K562 (cell line): ENCODE measurements at regions not wholly inside any gene's neighbourhood (a gene's known extent, or its start where the extent isn't known, plus 50 kb on each side); places are given as distances from the start of the nearest gene placed in this dataset.

Experiments
- CEBPB ChIP-seq: fragments of 450-650 bp; IDR thresholded peaks from 2 replicates; pipeline ENCODE4 v1.6.1; 2016; ENCODE audit warnings: missing genetic modification characterization, missing compliant biosample characterization
- CHD1 ChIP-seq: fragments of 200-600 bp; sonication (generic); IDR thresholded peaks from one replicate; pipeline ENCODE4 v1.6.1; 2012; ENCODE audit warnings: mild to moderate bottlenecking, moderate library complexity, low read length, inconsistent platforms
- EP300 ChIP-seq: IDR thresholded peaks from 2 replicates; pipeline ENCODE4 v1.6.1; 2012; ENCODE audit warnings: low read length, improper control_type of control experiment
- JUNB ChIP-seq: fragments of 450-650 bp; formaldehyde crosslinking; conservative IDR thresholded peaks from 2 replicates; pipeline ENCODE4 v1.4.0; 2020; ENCODE audit warnings: mild to moderate bottlenecking
- KDM1A ChIP-seq, 2 experiments: fragments of 450-650 bp; IDR thresholded peaks; 2 replicates each; pipeline ENCODE4 v1.6.1; 2016; ENCODE audit warnings: mild to moderate bottlenecking in 2 of 2
- POLR2A ChIP-seq: fragments of 450-650 bp; conservative IDR thresholded peaks from 2 replicates; pipeline ENCODE4 v1.6.1; 2016
- RAD21 ChIP-seq, 2 experiments: fragments of 250-450 bp in 1 of 2; fragments of 450-650 bp in 1 of 2; sonication (Bioruptor Pico) in 1 of 2; formaldehyde crosslinking in 1 of 2; IDR thresholded peaks in 1 of 2; conservative IDR thresholded peaks in 1 of 2; 2 replicates each; pipeline versions ENCODE4 v1.4.0 to v1.8.0; 2020 to 2022; ENCODE audit warnings: mild to moderate bottlenecking in 2 of 2, moderate library complexity in 1 of 2
- REST ChIP-seq, 2 experiments: fragments of 450-650 bp; formaldehyde crosslinking in 1 of 2; IDR thresholded peaks; 2 replicates each; pipeline versions ENCODE4 v1.4.0 to v1.6.1; 2014 to 2020; ENCODE audit warnings: mild to moderate bottlenecking in 2 of 2, borderline replicate concordance in 1 of 2, low read depth in 1 of 2
- TBL1XR1 ChIP-seq, 2 experiments: IDR thresholded peaks; 2 replicates each; pipeline ENCODE4 v1.6.1; 2012; ENCODE audit warnings: improper control_type of control experiment in 2 of 2, low read length in 2 of 2, mild to moderate bottlenecking in 1 of 2
- ZFPM2 ChIP-seq: fragments of 250-450 bp; sonication (Bioruptor Pico); IDR thresholded peaks from 2 replicates; pipeline ENCODE4 v1.5.1; 2022; ENCODE audit warnings: mild to moderate bottlenecking
- TF ChIP-seq, protein P1 (sequence below): sonication (generic); formaldehyde crosslinking; IDR thresholded peaks from 2 replicates; pipeline ENCODE4 v1.8.1; 2023; ENCODE audit warnings: mild to moderate bottlenecking, missing genetic modification reagents
- TF ChIP-seq, protein P2 (sequence below): fragments of 450-650 bp; IDR thresholded peaks from 2 replicates; pipeline ENCODE4 v1.6.1; 2018; ENCODE audit not compliant: partially characterized antibody
- TF ChIP-seq, protein P3 (sequence below): sonication (generic); formaldehyde crosslinking; IDR thresholded peaks from 2 replicates; pipeline ENCODE4 v1.8.1; 2022; ENCODE audit warnings: missing genetic modification reagents
- TF ChIP-seq, protein P4 (sequence below), 3 experiments: IDR thresholded peaks in 2 of 3; conservative IDR thresholded peaks in 1 of 3; 2 replicates each; pipeline ENCODE4 v1.5.1; 2011 to 2012; ENCODE audit warnings: low read length in 3 of 3, mild to moderate bottlenecking in 3 of 3, control low read depth in 2 of 3, improper control_type of control experiment in 1 of 3, inconsistent platforms in 1 of 3, low read depth in 1 of 3, mixed read lengths in 1 of 3, moderate library complexity in 1 of 3; ENCODE audit not compliant: insufficient read depth in 2 of 3

GRCh38 chr13:50123515-50123861 lies 108.2 kb downstream of the KCNRG start:
- no peak for TF ChIP-seq REST (IDR thresholded peaks at IDR 0.05; ENCODE audit: borderline replicate concordance)
- no peak for TF ChIP-seq REST (CRISPR knock-in tag; IDR thresholded peaks at IDR 0.05; ENCODE audit: low read depth)
- TF ChIP-seq, protein P1, sequence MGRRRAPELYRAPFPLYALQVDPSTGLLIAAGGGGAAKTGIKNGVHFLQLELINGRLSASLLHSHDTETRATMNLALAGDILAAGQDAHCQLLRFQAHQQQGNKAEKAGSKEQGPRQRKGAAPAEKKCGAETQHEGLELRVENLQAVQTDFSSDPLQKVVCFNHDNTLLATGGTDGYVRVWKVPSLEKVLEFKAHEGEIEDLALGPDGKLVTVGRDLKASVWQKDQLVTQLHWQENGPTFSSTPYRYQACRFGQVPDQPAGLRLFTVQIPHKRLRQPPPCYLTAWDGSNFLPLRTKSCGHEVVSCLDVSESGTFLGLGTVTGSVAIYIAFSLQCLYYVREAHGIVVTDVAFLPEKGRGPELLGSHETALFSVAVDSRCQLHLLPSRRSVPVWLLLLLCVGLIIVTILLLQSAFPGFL (CRISPR knock-in tag) = no peak
- no peak for TF ChIP-seq ZFPM2
- TF ChIP-seq CEBPB (tag) = no peak
- no peak for TF ChIP-seq POLR2A
- TF ChIP-seq, protein P2, sequence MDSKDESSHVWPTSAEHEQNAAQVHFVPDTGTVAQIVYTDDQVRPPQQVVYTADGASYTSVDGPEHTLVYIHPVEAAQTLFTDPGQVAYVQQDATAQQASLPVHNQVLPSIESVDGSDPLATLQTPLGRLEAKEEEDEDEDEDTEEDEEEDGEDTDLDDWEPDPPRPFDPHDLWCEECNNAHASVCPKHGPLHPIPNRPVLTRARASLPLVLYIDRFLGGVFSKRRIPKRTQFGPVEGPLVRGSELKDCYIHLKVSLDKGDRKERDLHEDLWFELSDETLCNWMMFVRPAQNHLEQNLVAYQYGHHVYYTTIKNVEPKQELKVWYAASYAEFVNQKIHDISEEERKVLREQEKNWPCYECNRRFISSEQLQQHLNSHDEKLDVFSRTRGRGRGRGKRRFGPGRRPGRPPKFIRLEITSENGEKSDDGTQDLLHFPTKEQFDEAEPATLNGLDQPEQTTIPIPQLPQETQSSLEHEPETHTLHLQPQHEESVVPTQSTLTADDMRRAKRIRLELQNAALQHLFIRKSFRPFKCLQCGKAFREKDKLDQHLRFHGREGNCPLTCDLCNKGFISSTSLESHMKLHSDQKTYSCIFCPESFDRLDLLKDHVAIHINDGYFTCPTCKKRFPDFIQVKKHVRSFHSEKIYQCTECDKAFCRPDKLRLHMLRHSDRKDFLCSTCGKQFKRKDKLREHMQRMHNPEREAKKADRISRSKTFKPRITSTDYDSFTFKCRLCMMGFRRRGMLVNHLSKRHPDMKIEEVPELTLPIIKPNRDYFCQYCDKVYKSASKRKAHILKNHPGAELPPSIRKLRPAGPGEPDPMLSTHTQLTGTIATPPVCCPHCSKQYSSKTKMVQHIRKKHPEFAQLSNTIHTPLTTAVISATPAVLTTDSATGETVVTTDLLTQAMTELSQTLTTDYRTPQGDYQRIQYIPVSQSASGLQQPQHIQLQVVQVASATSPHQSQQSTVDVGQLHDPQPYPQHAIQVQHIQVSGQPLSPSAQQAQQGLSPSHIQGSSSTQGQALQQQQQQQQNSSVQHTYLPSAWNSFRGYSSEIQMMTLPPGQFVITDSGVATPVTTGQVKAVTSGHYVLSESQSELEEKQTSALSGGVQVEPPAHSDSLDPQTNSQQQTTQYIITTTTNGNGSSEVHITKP = no peak
- TF ChIP-seq, protein P3, sequence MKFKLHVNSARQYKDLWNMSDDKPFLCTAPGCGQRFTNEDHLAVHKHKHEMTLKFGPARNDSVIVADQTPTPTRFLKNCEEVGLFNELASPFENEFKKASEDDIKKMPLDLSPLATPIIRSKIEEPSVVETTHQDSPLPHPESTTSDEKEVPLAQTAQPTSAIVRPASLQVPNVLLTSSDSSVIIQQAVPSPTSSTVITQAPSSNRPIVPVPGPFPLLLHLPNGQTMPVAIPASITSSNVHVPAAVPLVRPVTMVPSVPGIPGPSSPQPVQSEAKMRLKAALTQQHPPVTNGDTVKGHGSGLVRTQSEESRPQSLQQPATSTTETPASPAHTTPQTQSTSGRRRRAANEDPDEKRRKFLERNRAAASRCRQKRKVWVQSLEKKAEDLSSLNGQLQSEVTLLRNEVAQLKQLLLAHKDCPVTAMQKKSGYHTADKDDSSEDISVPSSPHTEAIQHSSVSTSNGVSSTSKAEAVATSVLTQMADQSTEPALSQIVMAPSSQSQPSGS = no peak
- no peak for TF ChIP-seq CHD1
- TF ChIP-seq JUNB = no peak
- TF ChIP-seq, protein P4, sequence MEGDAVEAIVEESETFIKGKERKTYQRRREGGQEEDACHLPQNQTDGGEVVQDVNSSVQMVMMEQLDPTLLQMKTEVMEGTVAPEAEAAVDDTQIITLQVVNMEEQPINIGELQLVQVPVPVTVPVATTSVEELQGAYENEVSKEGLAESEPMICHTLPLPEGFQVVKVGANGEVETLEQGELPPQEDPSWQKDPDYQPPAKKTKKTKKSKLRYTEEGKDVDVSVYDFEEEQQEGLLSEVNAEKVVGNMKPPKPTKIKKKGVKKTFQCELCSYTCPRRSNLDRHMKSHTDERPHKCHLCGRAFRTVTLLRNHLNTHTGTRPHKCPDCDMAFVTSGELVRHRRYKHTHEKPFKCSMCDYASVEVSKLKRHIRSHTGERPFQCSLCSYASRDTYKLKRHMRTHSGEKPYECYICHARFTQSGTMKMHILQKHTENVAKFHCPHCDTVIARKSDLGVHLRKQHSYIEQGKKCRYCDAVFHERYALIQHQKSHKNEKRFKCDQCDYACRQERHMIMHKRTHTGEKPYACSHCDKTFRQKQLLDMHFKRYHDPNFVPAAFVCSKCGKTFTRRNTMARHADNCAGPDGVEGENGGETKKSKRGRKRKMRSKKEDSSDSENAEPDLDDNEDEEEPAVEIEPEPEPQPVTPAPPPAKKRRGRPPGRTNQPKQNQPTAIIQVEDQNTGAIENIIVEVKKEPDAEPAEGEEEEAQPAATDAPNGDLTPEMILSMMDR (IDR thresholded peaks at IDR 0.05 in 2 of 3, conservative IDR thresholded peaks at IDR 0.05 in 1 of 3; ENCODE audit: insufficient read depth in 2 of 3, low read depth in 1 of 3, low read length in 3 of 3) = no peak
- TF ChIP-seq TBL1XR1 (IDR thresholded peaks at IDR 0.05; ENCODE audit: low read length in 2 of 2) = no peak
- TF ChIP-seq KDM1A (IDR thresholded peaks at IDR 0.05) = no peak
- no peak for TF ChIP-seq EP300
- TF ChIP-seq RAD21 (CRISPR knock-in tag; conservative IDR thresholded peaks at IDR 0.05 in 1 of 2, IDR thresholded peaks at IDR 0.05 in 1 of 2) = no peak
